HG03135 (cell line): ENCODE measurements at regions not wholly inside any gene's neighbourhood (a gene's known extent, or its start where the extent isn't known, plus 50 kb on each side); places are given as distances from the start of the nearest gene placed in this dataset.

Experiments used
- ATAC-seq: cut with Tn5 transposase; IDR thresholded peaks from one replicate; pipeline ENCODE4 v1.9.1; 2021; ENCODE audit warnings: mild to moderate bottlenecking, moderate library complexity; ENCODE audit not compliant: unreplicated experiment

DNA sequence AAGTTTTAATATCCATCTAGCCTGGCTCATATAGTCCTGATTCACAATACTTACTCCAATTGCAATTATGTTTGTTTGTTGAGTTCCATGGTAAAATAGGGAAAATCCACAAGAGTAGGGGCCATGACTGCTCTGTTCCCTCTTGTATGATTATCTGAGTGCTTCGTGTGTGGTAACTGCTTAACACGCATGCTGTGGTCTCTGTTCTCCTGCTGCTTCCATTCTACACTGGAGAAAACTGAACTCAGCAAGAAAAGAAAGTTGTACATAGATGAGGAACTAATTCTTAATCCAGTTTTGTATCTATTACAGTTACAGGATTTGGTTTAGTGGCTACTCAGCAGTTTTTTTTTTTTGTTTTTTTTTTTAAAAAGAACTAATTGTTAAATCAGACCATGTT is 223.0 kb upstream of the SATB1 start:
- no peak for ATAC-seq

DNA sequence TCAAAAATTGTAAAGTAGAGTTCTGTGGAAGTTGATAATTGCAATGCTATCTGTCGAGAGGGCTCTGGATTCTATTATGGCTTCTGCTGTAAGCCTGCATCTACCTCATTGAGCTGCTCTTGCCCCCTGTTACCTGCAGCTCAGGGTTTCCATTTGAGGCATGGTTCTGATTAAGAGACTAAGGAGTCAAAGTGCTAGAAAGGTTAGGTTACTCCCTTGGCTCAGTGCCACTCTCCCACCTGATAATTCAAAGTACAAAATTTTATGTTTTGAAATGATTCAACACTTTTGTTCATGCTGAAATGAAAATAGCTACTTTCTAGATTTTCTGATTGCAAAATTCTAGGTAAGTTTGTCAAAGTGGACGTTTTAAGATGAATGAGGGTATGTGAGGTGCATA is 220.5 kb upstream of the SATB1 start:
- ATAC-seq, result no peak

DNA sequence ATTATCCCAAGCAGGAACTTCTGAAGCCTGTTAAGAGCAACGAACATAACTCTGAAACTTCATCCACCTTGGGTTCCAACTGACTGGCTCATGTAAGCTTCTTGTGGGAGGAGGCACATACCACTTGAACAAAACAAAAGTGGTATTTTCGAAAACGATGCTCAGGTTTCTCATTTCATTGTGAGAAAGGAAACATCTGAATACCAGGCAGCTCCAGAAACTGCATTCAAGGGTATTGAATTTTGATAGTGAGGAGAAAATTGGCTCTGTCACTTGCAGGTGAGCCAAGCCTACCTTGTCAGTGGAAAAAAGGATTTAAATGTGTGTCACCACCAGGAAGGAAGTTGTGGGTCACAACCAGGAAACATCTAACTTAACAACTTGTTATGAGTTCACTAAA is 218.1 kb upstream of the SATB1 start:
- no peak for ATAC-seq

DNA sequence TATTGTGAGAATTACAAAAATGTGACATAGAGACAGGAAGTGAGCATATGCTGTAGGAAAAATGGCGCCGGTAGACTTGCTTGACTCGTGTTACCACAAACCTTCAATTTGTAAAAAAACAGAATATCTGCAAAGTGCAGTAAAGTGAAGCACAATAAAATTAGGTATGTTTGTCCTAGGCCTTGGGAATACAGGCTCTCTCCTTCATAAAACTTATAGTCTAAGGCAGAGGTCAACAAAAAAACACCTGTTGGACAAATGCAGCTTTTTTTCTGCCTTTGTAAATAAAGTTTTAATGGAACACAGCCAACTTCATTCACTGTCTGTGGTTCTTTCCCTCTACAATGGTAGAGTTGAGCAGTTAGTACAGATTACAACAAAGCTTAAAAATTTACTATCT is 216.8 kb upstream of the SATB1 start:
- ATAC-seq, result no peak

DNA sequence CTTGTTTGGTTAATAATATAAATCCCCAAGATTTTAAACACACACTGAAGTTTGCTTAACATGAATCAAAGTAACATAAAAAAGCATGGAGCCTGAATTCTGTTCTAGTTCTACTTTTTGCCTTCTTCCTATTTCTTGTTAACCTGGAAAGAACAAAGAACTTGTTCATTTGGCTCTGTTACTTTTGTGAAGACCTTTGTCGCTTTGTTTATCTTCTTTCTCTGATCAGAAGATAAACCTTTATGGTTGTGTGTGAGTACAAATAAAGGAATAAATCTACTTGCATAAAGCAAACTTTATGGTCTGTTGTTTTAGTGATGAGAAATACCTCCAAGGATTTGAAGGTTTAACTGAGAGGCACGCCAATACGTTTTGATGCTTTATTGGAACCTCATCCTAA is 210.1 kb upstream of the SATB1 start:
- no peak for ATAC-seq

DNA sequence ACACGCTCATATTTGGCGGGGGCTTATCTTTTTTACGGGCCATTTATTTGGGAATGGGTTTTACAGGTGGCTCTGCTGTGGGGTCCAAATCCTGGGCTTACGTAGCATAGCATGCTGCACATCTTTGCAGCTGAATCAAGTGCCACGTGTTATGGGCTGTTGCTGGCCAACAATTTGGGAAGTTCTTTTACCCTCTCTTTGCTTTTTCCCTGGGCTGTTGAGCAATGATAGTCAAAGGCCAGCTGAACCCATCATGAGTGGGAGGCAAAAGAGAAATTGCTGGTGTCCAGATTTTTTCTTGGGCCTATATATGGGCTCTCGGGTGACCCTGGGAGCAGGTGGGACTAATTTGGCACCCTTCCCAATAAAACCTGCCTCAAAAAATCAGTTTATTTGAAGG is 209.3 kb upstream of the SATB1 start:
- no peak for ATAC-seq

DNA sequence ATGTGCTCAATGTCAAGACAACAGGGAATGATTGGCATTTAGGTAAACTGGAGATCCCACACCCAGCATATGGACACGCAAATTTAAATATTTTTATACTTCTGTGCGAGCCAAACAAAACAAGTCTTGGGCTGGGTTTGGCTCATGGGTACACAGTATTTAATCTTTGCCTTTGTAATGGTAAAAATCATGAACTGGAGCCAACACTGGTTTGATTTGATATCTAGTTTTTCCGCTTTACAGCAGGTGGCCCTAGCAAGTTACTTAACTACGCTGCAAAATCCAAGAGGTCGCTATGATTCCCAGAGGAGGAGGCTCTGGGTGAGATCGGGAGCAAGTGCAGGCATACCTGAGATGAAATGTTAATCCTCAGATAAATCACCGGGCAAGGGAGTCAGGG is 207.9 kb upstream of the SATB1 start:
- no peak for ATAC-seq

DNA sequence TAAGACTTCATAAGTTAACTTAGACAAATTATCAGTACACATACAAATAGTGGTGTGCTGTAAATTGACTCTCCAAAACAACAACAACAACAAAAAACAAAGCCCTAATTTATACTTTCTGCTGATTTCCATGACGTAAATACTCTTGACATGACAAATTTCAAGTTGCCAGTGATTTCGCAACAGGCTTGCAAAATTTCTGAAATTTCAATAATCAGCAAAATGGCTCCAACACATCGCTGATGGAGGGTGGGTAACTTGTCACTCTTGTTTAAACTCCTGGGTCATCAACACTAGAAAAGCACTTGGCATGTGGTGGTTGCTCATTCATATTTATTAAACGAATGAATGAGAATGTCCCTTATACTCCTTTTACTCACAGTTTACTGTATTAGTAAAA is 205.2 kb upstream of the SATB1 start:
- no peak for ATAC-seq

DNA sequence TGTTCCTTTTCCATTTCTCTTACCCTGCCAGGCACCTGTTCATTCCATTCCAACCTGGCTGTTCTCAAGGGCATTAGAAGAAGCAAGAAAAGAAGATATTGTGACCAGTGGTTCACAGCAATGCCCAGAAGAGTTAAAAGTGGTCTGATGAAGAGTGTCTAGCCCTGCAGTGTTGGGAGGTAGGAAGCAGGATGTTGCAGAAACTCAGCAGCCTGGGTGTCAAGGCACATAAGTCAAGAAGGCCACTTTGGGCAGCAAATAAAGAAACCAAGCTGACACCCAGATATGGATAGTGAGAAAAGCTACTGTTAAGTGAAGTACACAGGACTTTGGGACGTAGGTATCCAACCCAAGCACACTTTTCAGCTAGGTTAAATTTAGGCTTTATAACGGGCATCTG is 199.9 kb upstream of the SATB1 start:
- no peak for ATAC-seq

DNA sequence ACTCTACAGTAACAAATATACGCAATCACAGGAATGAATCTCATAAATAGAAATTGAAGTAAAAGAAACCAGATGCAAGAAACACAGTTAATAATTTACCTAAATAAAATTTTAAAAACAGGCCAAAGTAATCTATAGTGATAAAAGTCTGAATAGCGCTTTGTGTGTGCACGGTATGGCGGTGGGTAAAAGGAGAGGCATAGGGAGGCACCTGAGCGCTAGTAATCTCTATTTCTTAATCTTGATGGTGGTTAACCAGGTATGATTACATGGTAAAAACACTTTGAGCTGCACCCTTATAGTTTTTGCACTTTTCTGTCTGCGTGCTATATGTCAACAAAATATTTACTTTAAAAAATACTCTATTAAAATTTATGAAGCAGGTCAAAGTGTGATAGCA is 198.1 kb upstream of the SATB1 start:
- no peak for ATAC-seq

DNA sequence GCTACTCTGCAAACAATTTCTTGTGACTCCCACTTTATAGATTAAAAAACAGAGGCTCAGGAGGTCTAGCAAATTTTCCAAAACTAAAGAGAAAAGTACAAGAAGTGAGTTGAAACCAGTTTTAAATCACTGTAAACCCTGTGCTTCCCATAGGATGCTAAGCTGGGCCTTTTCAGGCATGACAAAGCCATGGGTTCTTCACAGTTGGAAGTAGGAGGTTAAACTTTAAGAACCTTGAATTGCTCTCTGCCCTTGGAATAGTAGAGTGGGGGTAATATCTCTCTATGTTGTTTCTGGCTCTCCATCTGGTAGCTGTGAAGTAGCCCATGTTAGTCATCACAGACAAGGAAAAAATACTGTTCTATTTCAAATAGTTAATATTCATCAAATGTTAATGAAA is 193.6 kb upstream of the SATB1 start:
- no peak for ATAC-seq

DNA sequence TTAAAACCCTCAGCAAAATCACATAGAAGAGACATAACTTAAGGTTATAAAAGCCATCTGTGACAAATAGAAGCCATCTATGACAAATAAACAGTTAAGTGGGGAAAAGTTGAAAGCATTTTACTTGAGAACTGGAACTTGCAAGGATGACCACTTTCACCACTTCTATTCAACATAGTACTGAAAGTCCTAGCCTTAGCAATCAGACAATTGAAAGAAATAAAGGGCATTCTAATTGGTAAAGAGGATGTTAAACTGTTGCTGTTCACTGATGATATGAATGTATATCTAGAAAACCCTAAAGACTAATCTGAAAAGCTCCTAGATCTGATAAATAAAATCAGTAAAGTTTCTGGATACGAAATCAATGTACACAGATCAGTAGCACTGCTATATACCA is 186.9 kb upstream of the SATB1 start:
- ATAC-seq, result no peak

DNA sequence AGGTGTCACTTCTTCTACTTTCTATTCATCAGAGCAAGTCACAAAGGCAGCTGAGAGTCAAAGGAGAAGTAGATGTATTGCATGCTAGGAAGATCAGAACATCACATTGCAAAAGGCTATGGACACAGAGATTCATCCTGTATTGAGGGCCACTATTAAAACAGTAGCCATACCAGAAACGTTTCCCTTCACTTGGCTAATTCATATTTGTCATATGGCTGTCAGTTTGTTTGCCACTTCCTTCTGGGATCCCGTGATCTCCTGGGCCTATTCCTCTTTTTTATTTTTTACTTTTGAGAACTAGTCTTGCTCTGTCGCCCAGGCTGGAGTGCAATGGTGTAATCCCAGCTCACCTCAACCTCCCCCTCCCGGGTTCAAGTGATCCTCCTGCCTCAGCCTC is 184.0 kb upstream of the SATB1 start:
- ATAC-seq, result no peak

DNA sequence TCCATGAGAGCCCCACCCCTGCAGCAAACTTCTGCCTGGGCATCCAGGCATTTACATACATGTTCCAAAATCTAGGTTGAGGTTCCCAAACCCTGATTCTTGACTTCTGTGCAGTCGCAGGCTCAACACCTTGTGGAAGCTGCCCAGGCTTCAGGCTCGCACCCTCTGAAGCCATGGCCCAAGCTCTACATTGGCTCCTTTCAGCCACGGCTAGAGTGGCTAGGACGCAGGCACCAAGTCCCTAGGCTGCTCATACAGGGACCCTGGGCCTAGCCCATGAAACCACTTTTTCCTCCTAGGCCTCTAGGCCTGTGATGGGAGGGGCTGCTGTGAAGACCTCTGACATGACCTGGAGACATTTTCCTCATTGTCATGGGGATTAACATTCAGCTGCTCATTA is 172.8 kb upstream of the SATB1 start:
- ATAC-seq, result no peak

DNA sequence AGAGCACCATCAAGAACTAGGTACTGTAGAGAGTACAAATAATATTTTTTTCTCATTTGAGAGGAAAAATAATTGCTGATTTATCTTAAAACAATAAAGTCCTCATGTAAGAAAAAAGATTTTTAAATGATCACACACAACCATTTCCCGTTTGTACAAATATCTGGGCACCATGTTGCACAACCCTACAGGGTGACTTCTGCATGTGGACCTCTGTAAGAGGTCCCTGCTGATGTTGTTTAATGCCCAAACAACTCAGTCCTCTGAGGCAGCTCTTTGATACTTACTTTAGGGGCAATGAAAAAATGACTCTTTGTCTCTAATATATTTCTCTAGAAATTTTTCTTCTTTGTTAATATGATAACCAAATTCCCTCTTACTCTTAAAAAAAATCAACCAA is 168.1 kb upstream of the SATB1 start:
- ATAC-seq, result no peak

DNA sequence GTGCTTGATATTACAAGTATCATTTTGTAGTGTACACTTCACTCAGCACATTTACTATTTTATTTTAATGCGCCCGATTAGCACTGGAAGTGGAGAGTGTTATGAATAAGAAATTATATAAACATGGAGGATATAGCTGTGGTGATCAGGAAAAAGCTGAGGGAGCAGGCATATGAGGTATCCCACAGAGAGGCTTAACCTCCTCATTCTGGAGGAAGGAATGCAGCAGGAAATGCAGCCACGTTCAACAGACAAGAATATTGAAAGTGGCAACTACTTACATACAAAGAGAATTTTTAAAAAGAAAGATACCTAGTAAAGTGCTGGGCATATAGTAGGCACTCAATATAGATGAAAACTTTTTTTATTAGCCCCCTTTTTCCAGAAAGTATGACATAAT is 166.0 kb upstream of the SATB1 start:
- ATAC-seq, result no peak

DNA sequence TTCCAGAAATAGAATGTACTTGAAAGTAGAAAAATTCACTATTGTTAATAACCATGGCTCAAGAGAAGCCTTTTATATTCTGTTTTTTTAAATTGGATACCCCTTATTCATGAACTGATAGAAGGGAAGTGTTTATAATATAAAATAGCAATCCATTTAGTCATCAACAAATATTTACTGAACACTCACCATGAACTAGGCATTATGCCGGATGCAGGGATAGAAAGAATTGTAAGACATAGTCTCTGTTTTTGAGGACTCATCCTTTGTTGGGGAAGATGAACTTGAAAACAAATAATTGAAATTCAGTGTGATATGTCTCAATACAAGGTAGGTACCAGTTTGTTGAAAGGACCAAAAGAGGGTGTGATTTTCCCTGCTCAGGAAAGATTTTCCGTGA is 160.9 kb upstream of the SATB1 start:
- ATAC-seq, result no peak

DNA sequence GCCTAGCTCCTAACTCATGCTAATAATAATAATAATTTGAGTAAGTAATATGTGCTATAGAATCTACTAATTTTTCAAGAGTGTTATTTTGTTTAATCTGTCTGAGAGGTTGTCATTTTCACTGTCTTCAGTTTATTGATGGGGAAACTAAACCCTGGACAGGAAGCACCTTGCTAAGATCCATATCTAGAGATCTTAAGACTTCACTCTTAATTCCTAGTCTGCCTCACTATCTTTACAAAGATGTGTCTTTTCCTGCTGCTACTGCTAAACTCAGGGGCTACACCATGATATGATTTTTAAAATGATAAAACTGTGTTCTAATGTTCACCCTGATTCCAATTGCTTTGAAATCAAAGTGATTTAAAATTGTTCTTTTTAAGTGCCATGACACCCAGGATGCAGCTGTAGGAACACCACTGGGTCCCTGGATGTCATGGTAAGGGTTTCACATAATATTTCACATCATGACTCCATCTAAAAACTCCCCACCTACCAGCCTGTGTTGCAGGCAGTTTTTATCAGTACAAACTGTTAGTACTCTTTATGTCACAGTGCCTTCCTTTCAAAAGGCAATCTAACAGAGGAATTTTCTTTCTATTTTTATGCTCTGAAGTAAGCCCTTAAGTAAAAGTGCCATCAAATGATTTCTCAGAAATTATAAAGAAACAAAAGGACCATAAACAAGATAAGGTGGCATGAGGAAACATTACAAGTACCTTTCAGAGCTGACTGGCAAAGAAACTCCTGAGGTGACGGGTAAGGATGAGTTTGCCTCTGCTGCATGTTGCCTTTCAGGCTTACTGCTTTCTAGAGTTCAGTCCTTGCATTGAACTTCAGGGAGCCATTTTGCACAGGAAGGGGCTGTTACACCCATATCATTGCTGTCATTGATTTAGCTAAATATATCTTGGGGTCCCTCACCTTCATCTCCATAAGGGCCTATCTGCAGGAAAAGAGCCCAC is 160.1 kb upstream of the SATB1 start:
- no peak for ATAC-seq

DNA sequence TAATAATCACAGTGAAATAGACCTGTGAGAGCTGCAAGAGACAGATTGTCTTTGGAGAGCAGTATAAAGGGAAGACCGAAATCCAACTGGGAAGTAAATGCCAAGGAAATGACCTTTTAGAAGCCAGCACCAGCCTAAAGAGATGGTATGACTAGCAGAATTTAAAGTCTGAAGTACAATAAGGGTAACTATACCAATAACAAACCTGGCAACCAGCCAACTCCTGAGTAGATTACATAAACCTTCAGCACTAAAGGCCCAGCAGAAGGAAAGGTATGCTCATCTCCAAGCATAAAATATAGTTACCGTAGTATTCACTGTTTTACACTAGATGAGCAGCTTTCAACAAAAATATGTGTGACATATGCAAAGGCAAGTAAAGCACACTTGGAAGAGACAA is 155.1 kb upstream of the SATB1 start:
- no peak for ATAC-seq

DNA sequence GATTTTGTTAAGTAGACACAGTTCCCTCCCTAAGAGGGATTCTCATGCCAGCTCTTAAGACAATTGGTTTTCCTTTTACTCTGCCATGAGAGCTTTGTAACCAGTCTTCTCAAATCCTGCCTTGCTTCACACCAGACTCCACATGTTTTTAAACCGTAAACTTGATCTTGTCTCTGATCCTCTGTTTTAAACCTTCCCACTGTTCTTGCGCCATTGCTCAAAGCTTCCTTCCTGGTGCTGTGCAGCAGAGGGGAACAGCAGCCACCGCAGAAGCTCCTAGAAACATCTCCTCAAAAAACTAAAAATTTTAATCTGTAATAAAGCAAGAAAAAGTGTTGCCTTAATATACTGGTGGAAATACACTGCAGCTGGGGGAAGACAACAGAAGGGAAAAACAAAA is 154.5 kb upstream of the SATB1 start:
- no peak for ATAC-seq

DNA sequence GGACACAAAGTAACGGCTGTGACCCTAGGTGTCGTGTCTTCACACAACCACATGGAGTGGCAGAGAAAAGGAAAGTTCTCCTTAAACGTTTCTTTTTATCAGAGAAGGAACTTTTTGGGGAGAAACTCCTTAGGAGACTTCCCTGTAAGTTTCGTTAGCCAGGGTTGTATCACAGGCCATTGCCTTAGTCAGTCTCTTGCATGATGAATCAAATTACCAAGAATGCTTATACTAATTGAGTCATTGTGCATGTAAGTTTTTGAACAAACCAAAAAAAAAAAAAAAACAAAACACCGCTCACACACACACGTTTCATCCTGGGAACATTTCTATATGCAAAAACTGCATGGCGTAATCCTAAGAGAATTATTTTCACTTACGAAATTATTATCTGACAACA is 150.4 kb upstream of the SATB1 start:
- ATAC-seq, result no peak

DNA sequence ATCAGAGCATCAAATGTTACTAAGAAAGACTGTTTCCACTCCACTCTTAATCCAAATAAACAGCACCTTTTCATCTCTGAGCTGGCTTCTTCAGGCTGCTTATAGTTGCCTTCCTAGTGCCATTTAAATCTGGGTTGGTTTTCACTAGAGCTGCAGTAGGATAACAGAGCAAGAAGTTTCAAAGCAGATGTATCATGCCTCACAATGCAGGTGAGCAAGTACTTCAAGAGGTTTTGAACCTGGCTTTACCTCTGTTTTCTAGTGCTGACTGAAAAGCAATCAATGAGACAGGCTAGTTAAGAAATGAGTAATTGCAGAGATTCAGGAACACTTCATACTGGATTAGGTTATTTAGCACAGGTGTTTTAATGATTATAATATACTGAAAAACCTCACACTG is 147.7 kb upstream of the SATB1 start:
- ATAC-seq, result no peak

DNA sequence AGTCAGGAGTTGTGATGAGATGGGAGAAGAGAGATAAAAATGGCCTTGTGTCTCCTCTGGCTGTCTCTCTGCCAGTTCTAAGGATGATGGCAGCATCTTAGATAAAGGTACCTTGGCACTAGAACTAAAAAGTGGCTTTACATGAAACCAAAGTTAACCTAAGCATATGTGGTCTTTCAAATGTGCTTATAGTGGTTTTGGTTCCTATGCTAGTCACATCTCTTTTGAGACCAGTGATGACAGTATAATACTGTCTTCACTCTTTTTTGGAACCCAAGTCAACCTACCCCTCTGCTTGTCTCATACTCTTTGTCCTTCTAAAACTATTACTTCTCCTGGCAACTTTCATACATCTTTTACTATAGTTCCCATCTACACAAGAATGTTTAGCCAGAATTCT is 142.2 kb upstream of the SATB1 start:
- ATAC-seq, result no peak
